HL-60 (cell line): ENCODE measurements at regions not wholly inside any gene's neighbourhood (a gene's known extent, or its start where the extent isn't known, plus 50 kb on each side); places are given as distances from the start of the nearest gene placed in this dataset.

Source experiments
- CTCF ChIP-seq: IDR thresholded peaks from one replicate; pipeline ENCODE4 v1.5.1; 2011; ENCODE audit warnings: low read length, control low read depth, inconsistent platforms; ENCODE audit not compliant: insufficient read depth
- POLR2AphosphoS5 ChIP-seq: IDR thresholded peaks from 2 replicates; pipeline ENCODE4 v1.6.1; 2012; ENCODE audit warnings: low read depth
- TF ChIP-seq, protein P1 (sequence below): IDR thresholded peaks from 2 replicates; pipeline ENCODE4 v1.6.1; 2012; ENCODE audit warnings: low read depth; ENCODE audit not compliant: insufficient replicate concordance

DNA sequence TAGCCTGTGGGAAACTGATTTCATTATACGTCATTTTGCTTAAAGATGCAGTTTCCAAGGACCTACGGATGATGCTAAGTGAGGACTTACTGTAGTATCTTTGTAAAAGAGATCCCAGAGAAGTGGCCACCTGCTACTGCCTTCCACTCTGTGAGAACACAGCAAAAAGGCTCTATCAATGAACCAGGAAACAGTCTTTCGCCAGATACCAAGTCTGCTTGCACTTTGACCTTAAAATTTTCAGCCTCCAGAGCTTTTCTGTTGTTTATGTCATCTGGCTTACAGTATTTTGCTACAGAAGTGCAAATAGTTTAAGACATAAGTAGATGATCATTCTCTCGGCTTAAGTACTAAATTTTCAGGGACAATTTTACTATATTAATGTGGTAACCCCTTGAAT lies 847.9 kb upstream of the CHAC2 start:
- no peak for TF ChIP-seq CTCF
- TF ChIP-seq, protein P1, sequence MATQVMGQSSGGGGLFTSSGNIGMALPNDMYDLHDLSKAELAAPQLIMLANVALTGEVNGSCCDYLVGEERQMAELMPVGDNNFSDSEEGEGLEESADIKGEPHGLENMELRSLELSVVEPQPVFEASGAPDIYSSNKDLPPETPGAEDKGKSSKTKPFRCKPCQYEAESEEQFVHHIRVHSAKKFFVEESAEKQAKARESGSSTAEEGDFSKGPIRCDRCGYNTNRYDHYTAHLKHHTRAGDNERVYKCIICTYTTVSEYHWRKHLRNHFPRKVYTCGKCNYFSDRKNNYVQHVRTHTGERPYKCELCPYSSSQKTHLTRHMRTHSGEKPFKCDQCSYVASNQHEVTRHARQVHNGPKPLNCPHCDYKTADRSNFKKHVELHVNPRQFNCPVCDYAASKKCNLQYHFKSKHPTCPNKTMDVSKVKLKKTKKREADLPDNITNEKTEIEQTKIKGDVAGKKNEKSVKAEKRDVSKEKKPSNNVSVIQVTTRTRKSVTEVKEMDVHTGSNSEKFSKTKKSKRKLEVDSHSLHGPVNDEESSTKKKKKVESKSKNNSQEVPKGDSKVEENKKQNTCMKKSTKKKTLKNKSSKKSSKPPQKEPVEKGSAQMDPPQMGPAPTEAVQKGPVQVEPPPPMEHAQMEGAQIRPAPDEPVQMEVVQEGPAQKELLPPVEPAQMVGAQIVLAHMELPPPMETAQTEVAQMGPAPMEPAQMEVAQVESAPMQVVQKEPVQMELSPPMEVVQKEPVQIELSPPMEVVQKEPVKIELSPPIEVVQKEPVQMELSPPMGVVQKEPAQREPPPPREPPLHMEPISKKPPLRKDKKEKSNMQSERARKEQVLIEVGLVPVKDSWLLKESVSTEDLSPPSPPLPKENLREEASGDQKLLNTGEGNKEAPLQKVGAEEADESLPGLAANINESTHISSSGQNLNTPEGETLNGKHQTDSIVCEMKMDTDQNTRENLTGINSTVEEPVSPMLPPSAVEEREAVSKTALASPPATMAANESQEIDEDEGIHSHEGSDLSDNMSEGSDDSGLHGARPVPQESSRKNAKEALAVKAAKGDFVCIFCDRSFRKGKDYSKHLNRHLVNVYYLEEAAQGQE: no peak
- no peak for TF ChIP-seq POLR2AphosphoS5
